K562 (cell line): ENCODE measurements at regions not wholly inside any gene's neighbourhood (a gene's known extent, or its start where the extent isn't known, plus 50 kb on each side); places are given as distances from the start of the nearest gene placed in this dataset.

Source experiments
- BCOR ChIP-seq: fragments of 450-650 bp; IDR thresholded peaks from 2 replicates; pipeline ENCODE4 v1.6.1; 2016
- CBX3 ChIP-seq, 2 experiments: IDR thresholded peaks; 1 replicate in 1 of 2; 2 replicates in 1 of 2; pipeline ENCODE4 v1.6.1; 2012; ENCODE audit warnings: inconsistent platforms in 2 of 2, low read length in 2 of 2, borderline replicate concordance in 1 of 2, control low read depth in 1 of 2
- CHCHD3 ChIP-seq: fragments of 250-450 bp; sonication (Bioruptor Pico); IDR thresholded peaks from 2 replicates; pipeline ENCODE4 v2.1.2; 2022; ENCODE audit warnings: mild to moderate bottlenecking
- EGR1 ChIP-seq: fragments of 450-650 bp; conservative IDR thresholded peaks from 2 replicates; pipeline ENCODE4 v1.6.1; 2017; ENCODE audit warnings: mild to moderate bottlenecking
- HDGF ChIP-seq: fragments of 450-650 bp; IDR thresholded peaks from 2 replicates; pipeline ENCODE4 v1.6.1; 2016
- MYNN ChIP-seq, 2 experiments: sonication (generic); formaldehyde crosslinking in 1 of 2; IDR thresholded peaks; 2 replicates each; pipeline versions ENCODE4 v1.5.0 to v1.6.1; 2016 to 2020; ENCODE audit warnings: antibody characterized with exemption in 1 of 2, missing genetic modification reagents in 1 of 2
- NCOA1 ChIP-seq: fragments of 450-650 bp; IDR thresholded peaks from 2 replicates; pipeline ENCODE4 v1.6.1; 2016; ENCODE audit warnings: low read depth
- NR3C1 ChIP-seq: sonication (generic); formaldehyde crosslinking; IDR thresholded peaks from 2 replicates; pipeline ENCODE4 v1.8.1; 2022; ENCODE audit warnings: missing genetic modification reagents
- PKNOX1 ChIP-seq: fragments of 450-650 bp; IDR thresholded peaks from 2 replicates; pipeline ENCODE4 v1.6.1; 2016
- SREBF1 ChIP-seq: fragments of 150-350 bp; IDR thresholded peaks from 2 replicates; pipeline ENCODE4 v1.6.1; 2014; ENCODE audit warnings: antibody characterized with exemption, low read depth, low read length, borderline replicate concordance
- TFAP4 ChIP-seq: sonication (generic); formaldehyde crosslinking; IDR thresholded peaks from 2 replicates; pipeline ENCODE4 v1.8.0; 2022; ENCODE audit warnings: missing genetic modification reagents, mild to moderate bottlenecking, moderate library complexity, borderline replicate concordance
- TRIM25 ChIP-seq: fragments of 450-650 bp; IDR thresholded peaks from 2 replicates; pipeline ENCODE4 v1.7.0; 2016; ENCODE audit warnings: borderline replicate concordance
- TF ChIP-seq, protein P1 (sequence below), 2 experiments: fragments of 450-650 bp; formaldehyde crosslinking in 1 of 2; IDR thresholded peaks; 2 replicates each; pipeline versions ENCODE4 v1.4.0 to v1.6.1; 2014 to 2020; ENCODE audit warnings: mild to moderate bottlenecking in 2 of 2, borderline replicate concordance in 1 of 2, low read depth in 1 of 2

DNA sequence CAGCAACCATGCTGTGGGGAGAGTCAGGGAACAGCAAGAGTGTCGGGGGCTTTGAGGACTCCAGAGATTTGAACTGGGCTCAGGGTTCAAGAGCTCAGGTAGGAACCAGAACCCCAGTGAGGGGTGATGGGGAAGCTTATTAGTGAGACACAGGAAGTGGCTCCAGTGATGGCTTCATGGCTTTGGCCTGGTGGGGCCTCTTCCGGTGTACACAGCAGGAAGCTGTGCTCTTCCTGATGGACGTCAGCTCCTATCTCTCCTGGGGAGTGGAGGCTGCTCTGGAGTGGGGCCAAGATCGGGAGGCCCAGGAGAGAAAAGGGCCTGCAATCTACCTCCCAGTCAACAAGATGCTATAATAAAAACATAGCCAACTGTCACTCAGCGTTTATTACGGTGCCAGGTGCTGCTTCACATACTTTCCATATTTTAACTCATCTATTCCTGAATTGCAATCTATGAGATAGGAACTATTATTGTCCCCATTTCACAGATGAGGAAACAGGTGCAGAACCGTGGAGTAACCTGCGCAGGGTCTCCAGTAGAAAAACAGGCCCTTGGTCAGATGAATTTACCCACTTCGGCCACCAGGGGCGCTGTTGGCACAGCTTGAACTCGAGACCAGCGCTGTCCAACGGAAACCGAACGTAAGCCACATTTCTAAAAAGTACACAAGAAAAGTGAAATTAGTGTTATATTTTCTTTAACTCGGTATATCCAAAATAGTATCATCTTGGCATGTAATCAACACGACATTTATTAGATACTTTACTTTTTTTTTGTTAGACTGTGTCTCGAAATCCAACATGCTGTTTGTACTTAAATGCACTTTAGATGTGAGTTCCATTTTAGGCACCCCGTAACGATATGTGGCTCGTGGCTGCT lies 63.6 kb upstream of the DLK1 start (continued):
- TF ChIP-seq HDGF (no peak), EGR1 (no peak), BCOR (no peak), MYNN (IDR thresholded peaks at IDR 0.05) (no peak), MYNN (CRISPR knock-in tag; IDR thresholded peaks at IDR 0.05) (no peak), PKNOX1 (peak; percentile 28; the same call in 1 of the 2 replicates), NCOA1 (peak; percentile 74; the same call in 1 of the 2 replicates), NR3C1 (CRISPR knock-in tag) (no peak), CHCHD3 (CRISPR knock-in tag) (no peak), SREBF1 (no peak), TFAP4 (CRISPR knock-in tag) (peak; percentile 37; the same call in 1 of the 2 replicates), CBX3 (IDR thresholded peaks at IDR 0.05; ENCODE audit: borderline replicate concordance in 1 of 2, low read length in 2 of 2) (peak in 1 of 2 experiments; percentile 46; a peak in 1 of 3 replicates), TRIM25 (no peak)
- TF ChIP-seq, protein P1, sequence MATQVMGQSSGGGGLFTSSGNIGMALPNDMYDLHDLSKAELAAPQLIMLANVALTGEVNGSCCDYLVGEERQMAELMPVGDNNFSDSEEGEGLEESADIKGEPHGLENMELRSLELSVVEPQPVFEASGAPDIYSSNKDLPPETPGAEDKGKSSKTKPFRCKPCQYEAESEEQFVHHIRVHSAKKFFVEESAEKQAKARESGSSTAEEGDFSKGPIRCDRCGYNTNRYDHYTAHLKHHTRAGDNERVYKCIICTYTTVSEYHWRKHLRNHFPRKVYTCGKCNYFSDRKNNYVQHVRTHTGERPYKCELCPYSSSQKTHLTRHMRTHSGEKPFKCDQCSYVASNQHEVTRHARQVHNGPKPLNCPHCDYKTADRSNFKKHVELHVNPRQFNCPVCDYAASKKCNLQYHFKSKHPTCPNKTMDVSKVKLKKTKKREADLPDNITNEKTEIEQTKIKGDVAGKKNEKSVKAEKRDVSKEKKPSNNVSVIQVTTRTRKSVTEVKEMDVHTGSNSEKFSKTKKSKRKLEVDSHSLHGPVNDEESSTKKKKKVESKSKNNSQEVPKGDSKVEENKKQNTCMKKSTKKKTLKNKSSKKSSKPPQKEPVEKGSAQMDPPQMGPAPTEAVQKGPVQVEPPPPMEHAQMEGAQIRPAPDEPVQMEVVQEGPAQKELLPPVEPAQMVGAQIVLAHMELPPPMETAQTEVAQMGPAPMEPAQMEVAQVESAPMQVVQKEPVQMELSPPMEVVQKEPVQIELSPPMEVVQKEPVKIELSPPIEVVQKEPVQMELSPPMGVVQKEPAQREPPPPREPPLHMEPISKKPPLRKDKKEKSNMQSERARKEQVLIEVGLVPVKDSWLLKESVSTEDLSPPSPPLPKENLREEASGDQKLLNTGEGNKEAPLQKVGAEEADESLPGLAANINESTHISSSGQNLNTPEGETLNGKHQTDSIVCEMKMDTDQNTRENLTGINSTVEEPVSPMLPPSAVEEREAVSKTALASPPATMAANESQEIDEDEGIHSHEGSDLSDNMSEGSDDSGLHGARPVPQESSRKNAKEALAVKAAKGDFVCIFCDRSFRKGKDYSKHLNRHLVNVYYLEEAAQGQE (IDR thresholded peaks at IDR 0.05; ENCODE audit: borderline replicate concordance): peak; percentile 84
- TF ChIP-seq, protein P1 (CRISPR knock-in tag; IDR thresholded peaks at IDR 0.05; ENCODE audit: low read depth): 0 out of 2 replicates have a peak, but pooled peaks have one; percentile 33
